LHCN-M2 (cell line): ENCODE measurements at regions not wholly inside any gene's neighbourhood (a gene's known extent, or its start where the extent isn't known, plus 50 kb on each side); places are given as distances from the start of the nearest gene placed in this dataset.
"Not testable (repeated sequence)": the region's sequence is repeated elsewhere in the genome, so short reads cannot be mapped to it uniquely, and the experiment has no call there.

Source experiments
- DNase-seq: peaks from one replicate; pipeline ENCODE4 v3.0.0-alpha.2; 2012; ENCODE audit warnings: low read depth

- DNase-seq: no peak
Measured at GRCh38 chrX:47776292-47777006, 60.3 kb upstream of the ZNF81 start.

GRCh38 chrX:47772764-47773163 is 63.9 kb upstream of the ZNF81 start:
- DNase-seq: no peak

- no peak for DNase-seq
Measured at GRCh38 chrX:47771473-47771872, 65.2 kb upstream of the ZNF81 start.

- not testable (repeated sequence) for DNase-seq
Measured at GRCh38 chrX:47762826-47763225, 73.9 kb upstream of the ZNF81 start.

GRCh38 chrX:47752685-47753084 is 84.0 kb upstream of the ZNF81 start:
- DNase-seq: no peak

- peak; percentile 50 for DNase-seq
Measured at GRCh38 chrX:47751670-47752069, 85.0 kb upstream of the ZNF81 start.

GRCh38 chrX:47749185-47749967 is 87.3 kb upstream of the ZNF81 start:
- DNase-seq: peak; percentile 99

- DNase-seq: peak; percentile 33
Measured at GRCh38 chrX:47748576-47748975, 88.1 kb upstream of the ZNF81 start.

GRCh38 chrX:47746446-47746845 is 87.5 kb upstream of the UXT start:
- no peak for DNase-seq

GRCh38 chrX:47745416-47745815 is 86.4 kb upstream of the UXT start:
- peak; percentile 67 for DNase-seq

GRCh38 chrX:47743504-47743903 is 84.5 kb upstream of the UXT start:
- DNase-seq: peak; percentile 72

- DNase-seq: not testable (repeated sequence)
Measured at GRCh38 chrX:47738870-47739269, 79.9 kb upstream of the UXT start.

GRCh38 chrX:47723689-47724088 is 64.7 kb upstream of the UXT start:
- DNase-seq: no peak

GRCh38 chrX:47723083-47723482 is 64.1 kb upstream of the UXT start:
- DNase-seq: no peak

- no peak for DNase-seq
Measured at GRCh38 chrX:47722260-47722659, 63.3 kb upstream of the UXT start.

- not testable (repeated sequence) for DNase-seq
Measured at GRCh38 chrX:47715078-47715477, 56.1 kb upstream of the UXT start.

GRCh38 chrX:47712675-47713074 is 53.7 kb upstream of the UXT start:
- not testable (repeated sequence) for DNase-seq

- no peak for DNase-seq
Measured at GRCh38 chrX:47710252-47710651, 51.3 kb upstream of the UXT start.
